B cell (primary cell): ENCODE measurements at regions not wholly inside any gene's neighbourhood (a gene's known extent, or its start where the extent isn't known, plus 50 kb on each side); places are given as distances from the start of the nearest gene placed in this dataset.

Source experiments
- ATAC-seq: fragments of 200-7000 bp; cut with Tn5 transposase; one replicate; pipeline ENCODE4 v1.10.0; 2021; ENCODE audit warnings: low read depth, mild to moderate bottlenecking, moderate number of reproducible peaks, moderate library complexity
- CTCF ChIA-PET: fragments of 350-600 bp; sonication (Branson Sonifier 250); formaldehyde crosslinking; loops from one replicate; lab custom pipeline; 2021; ENCODE audit warnings: antibody characterized with exemption, inconsistent platforms; lab: Charles Lee
- POLR2A ChIA-PET: fragments of 350-600 bp; sonication (Branson Sonifier 250); formaldehyde crosslinking; loops from one replicate; lab custom pipeline; 2021; ENCODE audit warnings: antibody characterized with exemption; lab: Charles Lee
- DNase-seq: peaks from one replicate; pipeline ENCODE4 v3.0.0; 2013
- H2AFZ ChIP-seq: 2 replicates; pipeline ENCODE4 v1.6.1; 2012; ENCODE audit warnings: mild to moderate bottlenecking, low read depth, low read length; ENCODE audit not compliant: insufficient read depth, poor library complexity, severe bottlenecking
- H3K27ac ChIP-seq, 2 donors: 1 replicate in 1 of 2; 2 replicates in 1 of 2; pipeline ENCODE4 v1.5.1; 2012 to 2013; ENCODE audit warnings: low read length in 2 of 2, mild to moderate bottlenecking in 2 of 2, moderate library complexity in 1 of 2
- H3K27me3 ChIP-seq, 4 experiments: fragments of 200-600 bp in 1 of 4; sonication (generic) in 1 of 4; replicated peaks in 1 of 4; 1 replicate in 2 of 4; 2 replicates in 2 of 4; pipeline versions ENCODE4 v1.6.1 to v1.7.0; 2013 to 2016; ENCODE audit warnings: low read length in 3 of 4, mild to moderate bottlenecking in 2 of 4, mixed read lengths in 1 of 4, moderate library complexity in 1 of 4; ENCODE audit not compliant: insufficient read depth in 4 of 4, control insufficient read depth in 3 of 4; ENCODE audit errors: control extremely low read depth in 1 of 4
- H3K36me3 ChIP-seq, 2 experiments: replicated peaks in 1 of 2; 1 replicate in 1 of 2; 2 replicates in 1 of 2; pipeline versions ENCODE4 v1.6.1 to v1.7.1; 2013; ENCODE audit warnings: low read length in 1 of 2; ENCODE audit not compliant: insufficient read depth in 2 of 2, control insufficient read depth in 1 of 2; ENCODE audit errors: control extremely low read depth in 1 of 2, extremely low read depth in 1 of 2
- H3K4me1 ChIP-seq, 2 donors: fragments of 200-600 bp in 1 of 2; sonication (generic) in 1 of 2; 1 replicate in 1 of 2; 2 replicates in 1 of 2; pipeline versions ENCODE4 v1.5.1 to v1.6.1; 2013 to 2017; ENCODE audit warnings: low read length in 2 of 2; ENCODE audit not compliant: control insufficient read depth in 2 of 2, insufficient read depth in 2 of 2
- H3K4me2 ChIP-seq: replicated peaks from 2 replicates; pipeline ENCODE3; 2012; ENCODE audit warnings: mild to moderate bottlenecking, low read depth, low read length; ENCODE audit not compliant: poor library complexity, severe bottlenecking
- H3K4me3 ChIP-seq, 5 experiments: fragments of 200-600 bp in 1 of 5; sonication (generic) in 1 of 5; 1 replicate in 3 of 5; 2 replicates in 2 of 5; pipeline versions ENCODE4 v1.5.1 to v1.7.0; 2011 to 2016; ENCODE audit warnings: low read length in 4 of 5, mild to moderate bottlenecking in 4 of 5, low read depth in 2 of 5, control low read depth in 1 of 5, moderate library complexity in 1 of 5; ENCODE audit not compliant: insufficient read depth in 1 of 5; ENCODE audit errors: control extremely low read depth in 1 of 5, extremely low read depth in 1 of 5
- H3K79me2 ChIP-seq: fragments of 200-600 bp; sonication (generic); one replicate; pipeline ENCODE4 v1.6.0; 2016; ENCODE audit warnings: low read length; ENCODE audit not compliant: control insufficient read depth, insufficient read depth
- H3K9ac ChIP-seq: fragments of 200-600 bp; sonication (generic); 2 replicates; pipeline ENCODE4 v1.6.1; 2017; ENCODE audit warnings: mild to moderate bottlenecking, low read length, moderate library complexity
- H3K9me3 ChIP-seq, 3 donors: one replicate each; pipeline versions ENCODE4 v1.6.1 to v1.7.1; 2013; ENCODE audit warnings: low read length in 2 of 3; ENCODE audit not compliant: control insufficient read depth in 2 of 3, insufficient read depth in 1 of 3; ENCODE audit errors: control extremely low read depth in 1 of 3
- H4K20me1 ChIP-seq: 2 replicates; pipeline ENCODE4 v1.6.0; 2012; ENCODE audit warnings: mild to moderate bottlenecking, low read length; ENCODE audit not compliant: insufficient read depth, control insufficient read depth, poor library complexity, severe bottlenecking
- H3K27ac Mint-ChIP-seq: one replicate; pipeline ENCODE4 v1.8.0; 2021; ENCODE audit warnings: mixed read lengths
- H3K27me3 Mint-ChIP-seq: one replicate; pipeline ENCODE4 v1.8.0; 2021; ENCODE audit warnings: mixed read lengths
- H3K4me1 Mint-ChIP-seq: one replicate; pipeline ENCODE4 v1.8.0; 2021; ENCODE audit warnings: mixed read lengths
- H3K4me3 Mint-ChIP-seq: one replicate; pipeline ENCODE4 v1.8.0; 2021; ENCODE audit warnings: mixed read lengths
- H3K9me3 Mint-ChIP-seq: one replicate; pipeline ENCODE4 v1.8.0; 2022; ENCODE audit warnings: mixed read lengths; ENCODE audit not compliant: insufficient read depth
- CTCF ChIP-seq: fragments of 200-600 bp; IDR thresholded peaks from one replicate; pipeline ENCODE4 v1.8.0; 2022; ENCODE audit warnings: antibody characterized with exemption, mild to moderate bottlenecking
- EZH2 ChIP-seq: IDR thresholded peaks from 2 replicates; pipeline ENCODE4 v1.6.1; 2012; ENCODE audit warnings: borderline replicate concordance, low read depth, mild to moderate bottlenecking, moderate library complexity, low read length; ENCODE audit not compliant: insufficient read depth, poor library complexity, severe bottlenecking
- WGBS: methylation state at CpG from one replicate; pipeline ENCODE4 v1.1.5; 2013; ENCODE audit warnings: missing lambda C conversion rate; ENCODE audit not compliant: insufficient coverage; 5-methylcytosine and 5-hydroxymethylcytosine counted together
- intact Hi-C: fragments of 100-400 bp; cut with micrococcal nuclease; formaldehyde crosslinking; loops from one replicate; pipeline ENCODE4 v1.10.0; 2022

- H3K79me2 ChIP-seq: no peaks in the 10 kb centered on the region
- H3K4me3 Mint-ChIP-seq: no peak overlapping the region
- 96% methylated on average over 3 of the region's 3 CpGs for WGBS
- no peaks in the 10 kb centered on the region for H3K4me1 Mint-ChIP-seq
- no peak overlapping the region for H3K4me2 ChIP-seq
- no peaks in the 10 kb centered on the region for H3K36me3 ChIP-seq
- no peaks in the 10 kb centered on the region for H3K27me3 ChIP-seq
- CTCF ChIA-PET: interaction anchor here (1.0 kb wide), 1 partner anchor 13 kb away, joined by 4 read pairs; no protein-coding TSS in a partner anchor
- intact Hi-C loops: no loop called here
- H3K27me3 Mint-ChIP-seq: no peaks in the 10 kb centered on the region
- no peaks in the 10 kb centered on the region for H3K4me1 ChIP-seq
- no peaks in the 10 kb centered on the region for H3K9me3 Mint-ChIP-seq
- TF ChIP-seq EZH2: no peak
- no peak for TF ChIP-seq CTCF
- H3K27ac Mint-ChIP-seq: no peak overlapping the region
- POLR2A ChIA-PET: no interaction called here
- H4K20me1 ChIP-seq: no peaks in the 10 kb centered on the region
- no peak for ATAC-seq
- no peak overlapping the region for H2AFZ ChIP-seq
- no peaks in the 10 kb centered on the region for H3K9me3 ChIP-seq
- no peak overlapping the region for H3K9ac ChIP-seq
- H3K27ac ChIP-seq: no peak overlapping the region
- DNase-seq: no peak
- no peak overlapping the region for H3K4me3 ChIP-seq
Observed at GRCh38 chr3:107076946-107077345, 300.3 kb upstream of the CCDC54 start.

- Histone ChIP-seq H4K20me1 (no peaks in the 10 kb centered on the region), H3K4me3 (no peak overlapping the region), H3K79me2 (no peaks in the 10 kb centered on the region), H3K4me1 (no peaks in the 10 kb centered on the region), H3K4me2 (no peak overlapping the region), H3K27ac (no peak overlapping the region), H3K36me3 (no peaks in the 10 kb centered on the region), H3K27me3 (no peaks in the 10 kb centered on the region), H2AFZ (no peak overlapping the region), H3K9ac (no peak overlapping the region), H3K9me3 (no peaks in the 10 kb centered on the region)
- WGBS: no CpG with 5 or more reads among the region's 2 CpGs
- no peaks in the 10 kb centered on the region for H3K4me1 Mint-ChIP-seq
- H3K27ac Mint-ChIP-seq: no peak overlapping the region
- no peak for TF ChIP-seq CTCF
- no peak for TF ChIP-seq EZH2
- no peaks in the 10 kb centered on the region for H3K27me3 Mint-ChIP-seq
- POLR2A ChIA-PET: no interaction called here
- DNase-seq (no peak), ATAC-seq (no peak)
- no peak overlapping the region for H3K4me3 Mint-ChIP-seq
- CTCF ChIA-PET: interaction anchor here (1.0 kb wide), 1 partner anchor 13 kb away, joined by 4 read pairs; no protein-coding TSS in a partner anchor
- H3K9me3 Mint-ChIP-seq: no peaks in the 10 kb centered on the region
- intact Hi-C loops: no loop called here
Observed at GRCh38 chr3:107077391-107077790, 299.8 kb upstream of the CCDC54 start.
